GM23338 (cell line): ENCODE measurements at regions not wholly inside any gene's neighbourhood (a gene's known extent, or its start where the extent isn't known, plus 50 kb on each side); places are given as distances from the start of the nearest gene placed in this dataset.

Source experiments
- CREB1 ChIP-seq: fragments of 250-450 bp; sonication (Bioruptor Pico); IDR thresholded peaks from 2 replicates; pipeline ENCODE4 v1.5.0; 2020; ENCODE audit warnings: low read depth, mild to moderate bottlenecking, moderate library complexity
- EZH2 ChIP-seq: fragments of 200-600 bp; sonication (generic); IDR thresholded peaks from one replicate; pipeline ENCODE4 v1.8.0; 2017; ENCODE audit warnings: antibody characterized with exemption, mild to moderate bottlenecking, low read depth; ENCODE audit not compliant: unreplicated experiment
- EZH2phosphoT487 ChIP-seq: fragments of 200-600 bp; sonication (generic); IDR thresholded peaks from one replicate; pipeline ENCODE4 v1.8.1; 2018; ENCODE audit warnings: antibody characterized with exemption; ENCODE audit not compliant: unreplicated experiment
- JUNB ChIP-seq: IDR thresholded peaks from one replicate; pipeline ENCODE4 v1.6.1; 2016; ENCODE audit warnings: antibody characterized with exemption; ENCODE audit not compliant: unreplicated experiment
- NANOG ChIP-seq: IDR thresholded peaks from 2 replicates; pipeline ENCODE4 v1.6.1; 2016; ENCODE audit warnings: antibody characterized with exemption, borderline replicate concordance
- POLR2AphosphoS5 ChIP-seq: IDR thresholded peaks from 2 replicates; pipeline ENCODE4 v1.6.1; 2016; ENCODE audit warnings: antibody characterized with exemption, low read depth
- STAT1 ChIP-seq: IDR thresholded peaks from one replicate; pipeline ENCODE4 v1.6.1; 2016; ENCODE audit warnings: antibody characterized with exemption; ENCODE audit not compliant: unreplicated experiment
- ZNF114 ChIP-seq: fragments of 250-450 bp; sonication (Bioruptor Pico); IDR thresholded peaks from 2 replicates; pipeline ENCODE4 v1.5.0; 2020; ENCODE audit warnings: mild to moderate bottlenecking, moderate library complexity
- ZNF331 ChIP-seq: fragments of 250-450 bp; sonication (Bioruptor Pico); IDR thresholded peaks from 2 replicates; pipeline ENCODE4 v1.5.0; 2020; ENCODE audit warnings: low read depth, mild to moderate bottlenecking, moderate library complexity
- TF ChIP-seq, protein P1 (sequence below), 2 experiments: fragments of 200-600 bp in 1 of 2; sonication (generic) in 1 of 2; conservative IDR thresholded peaks; 2 replicates each; pipeline versions ENCODE4 v1.5.1 to v1.6.1; 2016 to 2017; ENCODE audit warnings: antibody characterized with exemption in 2 of 2, low read depth in 2 of 2, mild to moderate bottlenecking in 2 of 2, moderate library complexity in 1 of 2
- TF ChIP-seq, protein P2 (sequence below): IDR thresholded peaks from one replicate; pipeline ENCODE4 v1.6.1; 2018; ENCODE audit warnings: antibody characterized with exemption; ENCODE audit not compliant: unreplicated experiment
- TF ChIP-seq, protein P3 (sequence below): IDR thresholded peaks from 2 replicates; pipeline ENCODE4 v1.6.1; 2016; ENCODE audit warnings: antibody characterized with exemption

DNA sequence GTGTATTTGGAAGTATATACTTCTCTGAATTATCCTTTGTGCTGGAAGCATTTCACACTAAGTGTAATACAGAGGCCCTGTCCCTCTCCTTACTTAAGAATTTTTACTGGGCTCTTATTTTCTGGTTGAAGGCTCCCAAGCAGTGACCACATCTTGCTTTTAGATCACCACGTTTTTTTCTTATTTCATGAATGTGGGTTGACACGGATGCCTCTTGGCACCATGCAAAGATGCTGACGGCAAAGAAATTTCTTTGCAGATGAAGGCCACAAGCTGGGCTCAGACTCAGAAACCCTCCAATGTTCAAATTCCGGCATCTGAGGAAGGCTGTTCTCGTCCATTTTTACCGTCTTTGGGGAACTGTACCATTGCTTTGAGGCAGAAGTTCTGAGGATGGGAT is 168.5 kb downstream of the HMHB1 start:
- TF ChIP-seq, protein P1, sequence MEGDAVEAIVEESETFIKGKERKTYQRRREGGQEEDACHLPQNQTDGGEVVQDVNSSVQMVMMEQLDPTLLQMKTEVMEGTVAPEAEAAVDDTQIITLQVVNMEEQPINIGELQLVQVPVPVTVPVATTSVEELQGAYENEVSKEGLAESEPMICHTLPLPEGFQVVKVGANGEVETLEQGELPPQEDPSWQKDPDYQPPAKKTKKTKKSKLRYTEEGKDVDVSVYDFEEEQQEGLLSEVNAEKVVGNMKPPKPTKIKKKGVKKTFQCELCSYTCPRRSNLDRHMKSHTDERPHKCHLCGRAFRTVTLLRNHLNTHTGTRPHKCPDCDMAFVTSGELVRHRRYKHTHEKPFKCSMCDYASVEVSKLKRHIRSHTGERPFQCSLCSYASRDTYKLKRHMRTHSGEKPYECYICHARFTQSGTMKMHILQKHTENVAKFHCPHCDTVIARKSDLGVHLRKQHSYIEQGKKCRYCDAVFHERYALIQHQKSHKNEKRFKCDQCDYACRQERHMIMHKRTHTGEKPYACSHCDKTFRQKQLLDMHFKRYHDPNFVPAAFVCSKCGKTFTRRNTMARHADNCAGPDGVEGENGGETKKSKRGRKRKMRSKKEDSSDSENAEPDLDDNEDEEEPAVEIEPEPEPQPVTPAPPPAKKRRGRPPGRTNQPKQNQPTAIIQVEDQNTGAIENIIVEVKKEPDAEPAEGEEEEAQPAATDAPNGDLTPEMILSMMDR (conservative IDR thresholded peaks at IDR 0.05; ENCODE audit: low read depth in 2 of 2): no peak
- TF ChIP-seq POLR2AphosphoS5 (no peak), EZH2 (no peak), EZH2phosphoT487 (no peak), CREB1 (CRISPR knock-in tag) (no peak), STAT1 (no peak), ZNF114 (CRISPR knock-in tag) (no peak), JUNB (no peak), NANOG (no peak), ZNF331 (CRISPR knock-in tag) (no peak)
- TF ChIP-seq, protein P2, sequence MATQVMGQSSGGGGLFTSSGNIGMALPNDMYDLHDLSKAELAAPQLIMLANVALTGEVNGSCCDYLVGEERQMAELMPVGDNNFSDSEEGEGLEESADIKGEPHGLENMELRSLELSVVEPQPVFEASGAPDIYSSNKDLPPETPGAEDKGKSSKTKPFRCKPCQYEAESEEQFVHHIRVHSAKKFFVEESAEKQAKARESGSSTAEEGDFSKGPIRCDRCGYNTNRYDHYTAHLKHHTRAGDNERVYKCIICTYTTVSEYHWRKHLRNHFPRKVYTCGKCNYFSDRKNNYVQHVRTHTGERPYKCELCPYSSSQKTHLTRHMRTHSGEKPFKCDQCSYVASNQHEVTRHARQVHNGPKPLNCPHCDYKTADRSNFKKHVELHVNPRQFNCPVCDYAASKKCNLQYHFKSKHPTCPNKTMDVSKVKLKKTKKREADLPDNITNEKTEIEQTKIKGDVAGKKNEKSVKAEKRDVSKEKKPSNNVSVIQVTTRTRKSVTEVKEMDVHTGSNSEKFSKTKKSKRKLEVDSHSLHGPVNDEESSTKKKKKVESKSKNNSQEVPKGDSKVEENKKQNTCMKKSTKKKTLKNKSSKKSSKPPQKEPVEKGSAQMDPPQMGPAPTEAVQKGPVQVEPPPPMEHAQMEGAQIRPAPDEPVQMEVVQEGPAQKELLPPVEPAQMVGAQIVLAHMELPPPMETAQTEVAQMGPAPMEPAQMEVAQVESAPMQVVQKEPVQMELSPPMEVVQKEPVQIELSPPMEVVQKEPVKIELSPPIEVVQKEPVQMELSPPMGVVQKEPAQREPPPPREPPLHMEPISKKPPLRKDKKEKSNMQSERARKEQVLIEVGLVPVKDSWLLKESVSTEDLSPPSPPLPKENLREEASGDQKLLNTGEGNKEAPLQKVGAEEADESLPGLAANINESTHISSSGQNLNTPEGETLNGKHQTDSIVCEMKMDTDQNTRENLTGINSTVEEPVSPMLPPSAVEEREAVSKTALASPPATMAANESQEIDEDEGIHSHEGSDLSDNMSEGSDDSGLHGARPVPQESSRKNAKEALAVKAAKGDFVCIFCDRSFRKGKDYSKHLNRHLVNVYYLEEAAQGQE: no peak
- TF ChIP-seq, protein P3, sequence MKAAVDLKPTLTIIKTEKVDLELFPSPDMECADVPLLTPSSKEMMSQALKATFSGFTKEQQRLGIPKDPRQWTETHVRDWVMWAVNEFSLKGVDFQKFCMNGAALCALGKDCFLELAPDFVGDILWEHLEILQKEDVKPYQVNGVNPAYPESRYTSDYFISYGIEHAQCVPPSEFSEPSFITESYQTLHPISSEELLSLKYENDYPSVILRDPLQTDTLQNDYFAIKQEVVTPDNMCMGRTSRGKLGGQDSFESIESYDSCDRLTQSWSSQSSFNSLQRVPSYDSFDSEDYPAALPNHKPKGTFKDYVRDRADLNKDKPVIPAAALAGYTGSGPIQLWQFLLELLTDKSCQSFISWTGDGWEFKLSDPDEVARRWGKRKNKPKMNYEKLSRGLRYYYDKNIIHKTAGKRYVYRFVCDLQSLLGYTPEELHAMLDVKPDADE: no peak
